CD4-positive, alpha-beta T cell treated with Interferon gamma for 1 hour (primary cell): ENCODE measurements at regions not wholly inside any gene's neighbourhood (a gene's known extent, or its start where the extent isn't known, plus 50 kb on each side); places are given as distances from the start of the nearest gene placed in this dataset.
"Not testable (repeated sequence)": the region's sequence is repeated elsewhere in the genome, so short reads cannot be mapped to it uniquely, and the experiment has no call there.

Experiments
- DNase-seq: peaks from one replicate; pipeline ENCODE4 v3.0.0-alpha.2; 2020

GRCh38 chr6:137717074-137718073, 149.7 kb upstream of the TNFAIP3 start:
- DNase-seq, result peak; percentile 87

DNA sequence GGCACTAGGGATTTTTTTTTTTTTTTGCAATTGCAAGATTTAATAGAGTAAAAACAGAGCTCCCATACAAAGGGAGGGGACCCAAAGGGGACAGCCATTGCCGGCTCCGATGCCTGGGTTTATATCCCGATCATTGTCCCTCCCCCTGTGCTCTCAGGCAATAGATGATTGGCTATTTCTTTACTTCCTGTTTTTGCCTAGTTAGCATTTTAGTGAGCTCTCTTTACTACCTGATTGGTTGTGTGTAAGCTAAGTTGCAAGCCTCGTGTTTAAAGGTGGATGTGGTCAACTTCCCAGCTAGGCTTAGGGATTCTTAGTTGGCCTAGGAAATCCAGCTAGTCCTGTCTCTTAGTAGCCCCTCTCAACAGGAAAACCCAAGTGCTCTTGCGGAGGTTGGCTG, 148.2 kb upstream of the TNFAIP3 start:
- not testable (repeated sequence) for DNase-seq

GRCh38 chr6:137722749-137723272, 144.2 kb upstream of the TNFAIP3 start:
- no peak for DNase-seq

- no peak for DNase-seq
Measured at GRCh38 chr6:137723273-137724017, 143.6 kb upstream of the TNFAIP3 start.

DNA sequence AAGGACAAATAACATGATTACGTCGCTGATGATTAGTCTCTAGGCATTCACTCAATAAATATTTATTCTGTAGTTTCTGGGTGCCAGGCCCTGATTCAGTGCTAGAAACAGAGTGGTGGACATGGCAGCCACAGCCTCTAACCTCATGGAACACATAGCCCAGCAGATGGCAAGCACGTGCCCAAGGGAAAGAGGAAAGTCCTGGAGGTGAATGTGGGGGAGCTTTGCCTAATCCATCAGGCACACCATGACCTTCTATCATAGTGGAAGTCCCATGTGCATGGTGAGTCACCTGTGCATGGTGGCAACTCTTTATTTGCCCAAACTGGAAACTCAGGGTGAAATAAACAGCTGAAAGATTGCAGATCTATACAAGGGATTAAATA, 143.0 kb upstream of the TNFAIP3 start:
- no peak for DNase-seq

GRCh38 chr6:137724495-137725211, 142.4 kb upstream of the TNFAIP3 start:
- no peak for DNase-seq

- no peak for DNase-seq
Measured at GRCh38 chr6:137725949-137726348, 141.1 kb upstream of the TNFAIP3 start.

DNA sequence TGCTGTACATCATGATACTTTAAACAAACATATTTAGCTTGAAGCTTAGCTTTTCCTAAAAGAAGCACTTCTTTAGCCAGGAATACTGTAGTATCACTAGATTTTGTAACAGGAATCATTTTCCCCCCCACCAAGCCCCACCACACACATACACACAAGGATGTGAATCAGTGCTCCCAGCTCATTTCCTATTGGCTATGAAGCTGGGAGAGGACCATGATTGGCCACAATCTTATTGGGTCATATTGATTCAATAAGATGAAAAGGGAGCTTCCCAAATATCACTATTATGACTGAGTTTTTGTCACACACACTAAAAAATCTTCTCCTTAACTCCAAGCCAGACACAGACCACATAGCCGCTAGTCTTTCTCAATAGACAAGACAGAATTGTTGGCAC, 140.5 kb upstream of the TNFAIP3 start:
- no peak for DNase-seq

- no peak for DNase-seq
Measured at GRCh38 chr6:137727216-137727765, 139.8 kb upstream of the TNFAIP3 start.

DNA sequence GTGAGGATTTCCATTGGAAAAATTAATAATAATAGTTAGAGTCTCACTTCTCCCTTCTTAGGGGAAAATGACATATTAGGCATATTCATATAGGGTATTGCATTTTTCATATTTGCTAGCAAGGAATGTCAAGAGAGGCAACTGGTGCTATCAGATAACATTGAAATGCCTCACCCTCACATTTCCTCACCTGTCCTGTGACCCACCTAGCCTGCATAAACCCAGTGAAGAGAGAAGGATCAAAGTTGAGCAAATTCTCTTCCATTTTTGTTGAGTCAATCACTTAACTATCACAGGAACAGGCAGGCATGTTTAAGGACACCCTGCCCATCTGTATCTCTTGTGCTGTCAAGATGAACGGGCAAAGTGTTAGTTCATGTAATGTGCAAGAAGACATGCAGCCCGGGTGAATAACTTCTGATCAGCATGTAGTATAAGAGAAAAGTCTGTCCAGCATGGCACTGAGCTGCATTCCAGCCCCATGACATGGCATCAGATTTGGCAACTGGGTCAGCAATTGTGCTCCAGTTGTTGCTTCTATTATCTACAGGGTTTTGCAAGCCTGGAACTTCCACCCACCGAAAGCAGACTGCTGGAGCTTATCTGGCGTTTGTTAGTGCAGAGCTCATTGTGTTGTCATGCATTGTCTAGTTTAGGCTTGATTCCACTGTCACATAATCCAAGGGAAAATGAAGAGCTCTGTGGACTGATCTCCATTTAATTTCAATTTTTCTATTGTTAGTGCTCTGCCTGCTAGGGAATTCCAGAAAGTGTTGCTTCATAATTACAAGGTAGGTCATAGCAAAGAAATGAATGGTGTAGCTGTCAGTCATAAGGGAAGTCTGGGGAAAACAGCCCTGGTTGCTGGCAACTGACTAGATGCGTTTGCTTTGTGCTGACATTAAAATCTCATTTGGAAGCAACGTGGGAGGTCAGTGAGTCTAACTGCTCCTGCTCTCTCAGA, 138.4 kb upstream of the TNFAIP3 start:
- DNase-seq, result peak; percentile 31

GRCh38 chr6:137729866-137730629, 137.0 kb upstream of the TNFAIP3 start:
- DNase-seq, result no peak

DNA sequence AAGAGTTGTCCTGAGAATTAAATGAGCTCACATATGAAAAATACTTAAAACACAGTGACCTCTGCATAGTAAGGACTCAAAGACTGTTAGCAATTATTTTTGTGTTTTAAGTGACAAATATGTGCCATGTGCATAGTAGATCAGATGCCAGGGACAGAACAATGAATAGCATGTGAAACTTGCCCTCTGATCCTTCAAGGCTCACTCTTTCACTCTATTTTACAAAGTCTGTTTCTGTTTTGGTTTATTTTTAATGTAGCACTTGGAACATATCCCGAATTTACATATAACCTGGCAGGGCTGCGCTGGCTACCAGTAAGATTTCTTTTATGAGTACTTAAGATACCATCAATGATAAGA, 135.5 kb upstream of the TNFAIP3 start:
- no peak for DNase-seq

GRCh38 chr6:137731960-137732616, 135.0 kb upstream of the TNFAIP3 start:
- DNase-seq, result no peak

GRCh38 chr6:137733372-137733771, 133.7 kb upstream of the TNFAIP3 start:
- DNase-seq, result no peak

- no peak for DNase-seq
Measured at GRCh38 chr6:137734005-137734874, 132.8 kb upstream of the TNFAIP3 start.

- DNase-seq, result no peak
Measured at GRCh38 chr6:137734875-137735182, 132.2 kb upstream of the TNFAIP3 start.

DNA sequence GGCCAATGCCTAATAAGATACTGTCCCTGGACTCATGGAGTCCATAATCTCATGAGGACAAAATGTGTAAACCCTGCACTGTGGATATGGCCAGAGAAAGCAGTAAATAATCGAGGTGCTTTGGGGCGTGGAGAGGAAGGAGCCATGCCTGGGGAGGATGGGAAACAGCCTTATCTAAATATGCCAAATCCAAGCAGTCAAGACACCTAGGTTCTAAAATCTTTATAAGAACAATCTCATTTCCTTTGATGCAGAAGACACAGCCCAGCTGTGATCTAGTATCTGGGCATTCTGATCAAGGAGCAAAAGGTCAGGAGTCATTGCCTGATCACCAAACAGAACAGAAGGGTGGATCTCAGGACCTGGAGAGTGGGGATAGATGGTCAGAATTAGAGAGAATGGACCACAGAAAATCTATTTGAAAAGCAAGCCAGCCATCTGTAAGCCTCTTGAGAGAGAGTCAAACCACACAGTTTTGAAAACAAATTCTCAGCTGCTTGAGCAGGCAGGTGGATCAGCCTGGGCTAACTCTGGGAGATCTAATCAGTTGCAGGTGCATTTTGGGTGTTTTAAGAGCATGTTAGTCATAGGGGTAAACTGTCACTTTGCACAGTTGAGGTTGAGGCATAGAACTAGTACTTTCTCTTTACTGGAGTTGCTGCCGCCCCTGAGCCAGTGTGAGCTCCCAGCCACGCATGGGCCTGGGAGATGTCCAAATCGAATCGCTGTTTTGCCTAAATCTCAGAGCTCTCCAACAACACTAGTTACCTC, 130.8 kb upstream of the TNFAIP3 start:
- DNase-seq, result no peak

- DNase-seq, result no peak
Measured at GRCh38 chr6:137736911-137737310, 130.1 kb upstream of the TNFAIP3 start.
